NCI-H2196 treated with DMSO at 0.1 percent for 48 hours (cell line): ENCODE measurements at regions not wholly inside any gene's neighbourhood (a gene's known extent, or its start where the extent isn't known, plus 50 kb on each side); places are given as distances from the start of the nearest gene placed in this dataset.
"Not testable (repeated sequence)": the region's sequence is repeated elsewhere in the genome, so short reads cannot be mapped to it uniquely, and the experiment has no call there.

Experiments
- DNase-seq: peaks from one replicate; lab custom pipeline; 2025; ENCODE audit not compliant: unreplicated experiment; lab: John Stamatoyannopoulos, UW

- DNase-seq: no peak
Observed at GRCh38 chr6:19713984-19714383, 123.2 kb upstream of the ID4 start.

- DNase-seq: no peak
Observed at GRCh38 chr6:19714434-19715166, 122.6 kb upstream of the ID4 start.

- no peak for DNase-seq
Observed at GRCh38 chr6:19715167-19715551, 122.0 kb upstream of the ID4 start.

GRCh38 chr6:19719691-19720128 is 117.5 kb upstream of the ID4 start:
- DNase-seq: no peak

GRCh38 chr6:19721766-19722377 is 115.3 kb upstream of the ID4 start:
- no peak for DNase-seq

- DNase-seq: no peak
Observed at GRCh38 chr6:19722999-19723398, 114.2 kb upstream of the ID4 start.

- no peak for DNase-seq
Observed at GRCh38 chr6:19723545-19723944, 113.6 kb upstream of the ID4 start.

- not testable (repeated sequence) for DNase-seq
Observed at GRCh38 chr6:19725436-19725835, 111.7 kb upstream of the ID4 start.

- DNase-seq: no peak
Observed at GRCh38 chr6:19731282-19731681, 105.9 kb upstream of the ID4 start.

- DNase-seq: no peak
Observed at GRCh38 chr6:19734061-19734460, 103.1 kb upstream of the ID4 start.

GRCh38 chr6:19734519-19734918 is 102.7 kb upstream of the ID4 start:
- DNase-seq: no peak

- no peak for DNase-seq
Observed at GRCh38 chr6:19736066-19736465, 101.1 kb upstream of the ID4 start.

- DNase-seq: no peak
Observed at GRCh38 chr6:19738010-19738409, 99.2 kb upstream of the ID4 start.

GRCh38 chr6:19749722-19750121 is 87.4 kb upstream of the ID4 start:
- DNase-seq: no peak

- no peak for DNase-seq
Observed at GRCh38 chr6:19752746-19753145, 84.4 kb upstream of the ID4 start.

GRCh38 chr6:19753826-19754225 is 83.3 kb upstream of the ID4 start:
- no peak for DNase-seq

GRCh38 chr6:19754686-19755085 is 82.5 kb upstream of the ID4 start:
- DNase-seq: no peak

GRCh38 chr6:19755181-19755580 is 82.0 kb upstream of the ID4 start:
- no peak for DNase-seq

- DNase-seq: no peak
Observed at GRCh38 chr6:19757036-19757435, 80.1 kb upstream of the ID4 start.

GRCh38 chr6:19759117-19759880 is 77.9 kb upstream of the ID4 start:
- no peak for DNase-seq

GRCh38 chr6:19761121-19761520 is 76.0 kb upstream of the ID4 start:
- DNase-seq: no peak

GRCh38 chr6:19771753-19772336 is 65.3 kb upstream of the ID4 start:
- no peak for DNase-seq
